CMK (cell line): ENCODE measurements at regions not wholly inside any gene's neighbourhood (a gene's known extent, or its start where the extent isn't known, plus 50 kb on each side); places are given as distances from the start of the nearest gene placed in this dataset.
"Not testable (repeated sequence)": the region's sequence is repeated elsewhere in the genome, so short reads cannot be mapped to it uniquely, and the experiment has no call there.

Experiments
- DNase-seq: peaks from one replicate; pipeline ENCODE4 v3.0.0-alpha.2; 2010; ENCODE audit warnings: low read depth

DNA sequence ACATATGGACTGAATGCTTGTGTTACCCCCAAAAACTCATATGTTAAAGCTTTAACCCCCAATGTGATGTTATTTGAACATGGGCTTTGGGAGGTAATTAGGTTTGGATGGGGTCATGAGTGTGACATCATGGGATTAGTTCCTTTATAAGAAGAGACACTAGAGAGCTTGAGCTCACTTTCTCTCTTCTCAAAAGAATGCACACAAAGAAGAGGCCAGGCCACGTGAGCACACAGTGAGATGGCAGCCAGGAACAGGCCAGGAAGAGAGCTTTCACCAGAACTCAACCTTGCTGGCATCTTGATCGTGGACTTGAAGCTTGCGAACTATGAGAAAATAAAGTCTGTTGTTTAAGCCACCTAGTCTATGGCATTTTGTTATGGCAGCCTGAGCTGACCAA, 360.6 kb downstream of the NR2F1-AS1 start:
- DNase-seq = no peak

GRCh38 chr5:93219641-93220145, 361.3 kb downstream of the NR2F1-AS1 start:
- no peak for DNase-seq

DNA sequence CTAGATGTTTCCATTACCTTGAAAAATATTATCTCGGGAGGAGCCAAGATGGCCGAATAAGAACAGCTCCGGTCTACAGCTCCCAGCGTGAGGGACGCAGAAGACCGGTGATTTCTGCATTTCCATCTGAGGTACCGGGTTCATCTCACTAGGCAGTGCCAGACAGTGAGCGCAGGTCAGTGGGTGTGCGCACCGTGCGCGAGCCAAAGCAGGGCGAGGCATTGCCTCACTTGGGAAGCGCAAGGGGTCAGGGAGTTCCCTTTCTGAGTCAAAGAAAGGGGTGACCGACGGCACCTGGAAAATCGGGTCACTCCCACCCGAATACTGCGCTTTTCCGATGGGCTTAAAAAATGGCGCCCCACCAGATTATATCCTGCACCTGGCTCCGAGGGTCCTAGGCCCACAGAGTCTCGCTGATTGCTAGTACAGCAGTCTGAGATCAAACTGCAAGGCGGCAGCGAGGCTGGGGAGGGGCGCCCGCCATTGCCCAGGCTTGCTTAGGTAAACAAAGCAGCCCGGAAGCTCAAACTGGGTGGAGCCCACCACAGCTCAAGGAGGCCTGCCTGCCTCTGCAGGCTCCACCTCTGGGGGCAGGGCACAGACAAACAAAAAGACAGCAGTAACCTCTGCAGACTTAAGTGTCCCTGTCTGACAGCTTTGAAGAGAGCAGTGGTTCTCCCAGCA, 367.8 kb downstream of the NR2F1-AS1 start:
- not testable (repeated sequence) for DNase-seq

GRCh38 chr5:93209476-93209875, 371.5 kb downstream of the NR2F1-AS1 start:
- DNase-seq = no peak

- no peak for DNase-seq
Measured at GRCh38 chr5:93208141-93208751, 372.8 kb downstream of the NR2F1-AS1 start.

GRCh38 chr5:93206203-93206602, 374.8 kb downstream of the NR2F1-AS1 start:
- DNase-seq = no peak

DNA sequence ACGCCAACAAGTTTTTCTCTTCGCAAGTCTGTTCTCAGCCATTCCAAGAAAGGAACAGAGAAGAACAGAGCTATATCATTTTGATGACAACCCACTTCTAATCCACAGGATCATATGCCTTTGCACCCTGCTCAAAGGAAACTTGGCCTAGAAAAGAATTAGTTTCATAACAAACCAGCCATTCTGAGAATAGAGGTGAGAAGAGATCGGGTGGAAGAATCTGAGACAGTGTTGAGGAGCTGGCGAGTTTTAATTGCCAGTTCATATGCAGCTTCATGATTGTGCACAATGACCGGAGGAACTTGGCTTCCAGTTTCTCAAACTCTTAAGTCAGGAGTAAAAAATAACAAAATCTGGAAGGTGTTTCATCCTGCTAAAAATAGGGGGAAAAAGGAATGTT, 380.0 kb downstream of the NR2F1-AS1 start:
- DNase-seq = no peak

- no peak for DNase-seq
Measured at GRCh38 chr5:93196986-93197385, 384.0 kb downstream of the NR2F1-AS1 start.

DNA sequence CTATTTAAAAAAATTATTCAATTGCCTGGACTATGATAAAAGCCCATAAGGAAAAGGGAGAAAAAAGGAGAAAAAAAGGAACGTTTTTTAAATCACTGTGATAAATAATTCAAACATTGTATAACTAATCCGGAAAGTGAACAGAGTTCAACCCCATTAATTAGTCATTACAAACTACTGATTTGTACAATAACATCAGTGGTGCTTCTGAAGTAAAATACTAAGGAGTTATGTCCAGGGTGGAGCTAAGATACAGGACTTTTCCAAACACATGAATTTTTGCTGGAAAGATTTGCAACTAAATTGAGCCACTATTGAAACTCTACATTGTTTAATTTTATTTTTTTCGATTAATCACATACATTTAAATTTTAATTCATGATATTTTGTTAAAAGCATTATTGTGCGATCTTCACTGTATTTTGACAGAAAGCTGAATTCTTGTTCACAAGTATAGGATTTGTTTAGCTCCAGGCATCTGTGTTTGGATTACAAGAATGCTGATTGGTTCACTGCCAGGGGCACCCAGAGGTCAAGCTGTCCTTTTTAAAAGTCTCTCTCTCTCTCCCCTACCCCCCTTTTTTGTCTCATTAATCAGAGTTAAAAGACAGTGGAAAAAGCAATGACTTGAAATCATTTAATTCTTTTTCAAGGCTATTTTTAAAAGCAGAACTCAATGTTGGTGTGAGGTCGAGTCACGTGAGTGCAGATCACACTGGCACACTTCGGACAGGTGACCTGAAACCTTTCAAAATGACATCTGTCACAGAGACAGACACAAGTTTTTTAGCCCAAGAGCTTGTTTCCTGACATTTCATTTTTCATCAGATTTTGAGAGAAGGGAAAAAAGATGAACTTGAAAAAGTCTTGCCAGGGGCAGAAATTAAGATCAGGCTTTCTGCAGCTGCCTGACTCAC, 387.3 kb downstream of the NR2F1-AS1 start:
- DNase-seq = no peak

GRCh38 chr5:93192683-93193082, 388.3 kb downstream of the NR2F1-AS1 start:
- no peak for DNase-seq

- no peak for DNase-seq
Measured at GRCh38 chr5:93192087-93192486, 388.9 kb downstream of the NR2F1-AS1 start.

DNA sequence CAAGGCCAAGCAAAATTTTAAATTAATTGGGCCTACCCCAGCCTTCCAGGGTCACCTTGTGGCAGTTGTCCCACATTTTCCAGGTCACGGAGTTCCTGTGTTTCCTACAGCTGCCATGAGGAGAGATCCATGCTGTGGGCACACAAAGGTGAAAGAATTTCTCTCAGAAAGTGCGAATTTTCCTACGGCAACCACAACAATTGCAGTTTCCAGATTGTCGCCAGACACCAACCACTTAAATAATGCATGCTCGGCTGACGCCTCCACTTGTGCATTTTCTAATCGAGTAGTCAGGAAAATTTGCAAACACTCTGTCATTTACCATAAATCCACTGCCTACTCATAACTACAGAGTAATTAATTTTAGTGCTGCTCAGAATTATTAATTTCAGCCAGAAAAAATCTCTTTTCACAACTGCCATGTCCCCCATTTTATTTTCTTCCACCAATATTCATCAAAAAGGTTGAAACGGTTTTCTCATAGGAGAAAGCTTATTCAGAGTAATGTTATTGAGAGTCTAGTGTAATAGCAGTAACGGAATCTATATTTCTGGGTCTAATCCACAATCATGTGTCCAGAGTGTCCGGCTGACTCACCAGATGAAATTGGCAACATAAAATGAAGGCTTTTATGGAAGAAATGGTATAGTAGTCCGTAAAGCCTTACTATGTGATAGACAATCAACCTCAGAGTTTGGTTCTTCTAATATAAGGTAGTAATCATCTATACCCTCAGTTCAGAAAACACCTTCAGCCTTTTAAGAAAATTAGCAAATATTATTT, 389.8 kb downstream of the NR2F1-AS1 start:
- no peak for DNase-seq

- DNase-seq = no peak
Measured at GRCh38 chr5:93189707-93190120, 391.3 kb downstream of the NR2F1-AS1 start.

GRCh38 chr5:93188876-93189485, 392.0 kb downstream of the NR2F1-AS1 start:
- DNase-seq = no peak

DNA sequence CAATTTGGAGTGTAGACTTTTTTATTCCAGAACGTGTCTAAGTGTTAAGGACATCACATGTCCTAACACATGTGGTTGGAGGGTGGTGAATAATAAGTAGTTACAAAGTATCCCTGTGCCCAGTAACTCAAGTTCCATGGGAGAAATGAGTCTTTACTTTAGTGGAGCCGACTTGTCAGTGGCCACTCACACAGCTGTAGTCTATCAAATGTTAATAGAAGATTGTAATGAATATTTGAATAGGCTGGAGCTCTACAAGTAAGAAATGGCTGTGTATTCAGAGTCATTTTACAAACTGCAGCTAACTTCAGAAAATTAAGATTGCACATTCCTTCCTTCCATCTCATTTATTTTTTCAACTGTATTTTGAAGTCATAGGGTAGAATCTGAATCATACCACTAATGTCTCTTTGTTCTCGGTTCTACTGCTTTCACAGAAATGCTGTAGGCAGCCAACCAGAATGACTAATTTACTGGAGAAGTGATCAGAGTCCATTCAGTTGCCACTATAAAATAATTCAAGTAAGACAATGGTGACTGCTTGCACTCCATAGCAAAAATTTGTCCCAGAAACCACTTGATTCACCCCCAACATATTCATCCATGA, 394.8 kb downstream of the NR2F1-AS1 start:
- DNase-seq = no peak

- no peak for DNase-seq
Measured at GRCh38 chr5:93184041-93184440, 397.0 kb downstream of the NR2F1-AS1 start.

DNA sequence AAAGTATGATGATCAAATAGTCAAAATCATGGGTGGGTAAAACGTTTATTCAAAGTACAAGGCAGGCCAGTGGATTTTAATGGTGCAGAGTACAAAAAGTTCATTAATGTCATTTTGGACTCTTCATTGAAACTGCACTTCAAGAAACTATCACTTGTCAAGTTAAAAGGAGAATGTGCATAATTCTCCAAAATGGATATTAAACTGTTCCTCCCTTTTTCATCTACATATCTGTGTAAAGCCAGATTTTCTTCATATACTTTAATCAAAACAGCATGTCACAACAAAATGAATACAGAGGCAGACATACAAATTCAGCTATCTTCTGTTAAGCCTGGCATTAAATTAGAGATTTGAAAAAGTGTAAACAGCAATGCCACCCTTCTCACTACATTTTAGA, 401.6 kb downstream of the NR2F1-AS1 start:
- no peak for DNase-seq

GRCh38 chr5:93174930-93175329, 406.1 kb downstream of the NR2F1-AS1 start:
- DNase-seq = no peak

DNA sequence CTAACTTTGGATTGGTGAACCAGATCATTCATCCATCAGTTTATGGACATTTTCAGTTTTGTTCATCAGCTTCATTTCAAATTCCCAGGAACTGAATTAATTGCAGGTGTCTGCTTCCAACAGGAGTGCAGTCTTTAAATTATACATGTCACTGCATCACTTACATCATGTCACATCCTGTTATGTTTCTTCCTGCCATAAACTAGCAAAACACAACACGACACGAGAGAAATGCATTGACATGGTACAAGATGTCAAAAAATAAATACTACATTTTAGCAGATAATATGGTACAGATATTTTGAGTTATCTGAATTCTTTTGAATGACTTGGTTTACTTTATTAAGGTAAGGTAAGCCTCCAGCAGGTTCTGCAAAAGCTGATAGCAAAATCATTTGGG, 415.5 kb downstream of the NR2F1-AS1 start:
- no peak for DNase-seq

DNA sequence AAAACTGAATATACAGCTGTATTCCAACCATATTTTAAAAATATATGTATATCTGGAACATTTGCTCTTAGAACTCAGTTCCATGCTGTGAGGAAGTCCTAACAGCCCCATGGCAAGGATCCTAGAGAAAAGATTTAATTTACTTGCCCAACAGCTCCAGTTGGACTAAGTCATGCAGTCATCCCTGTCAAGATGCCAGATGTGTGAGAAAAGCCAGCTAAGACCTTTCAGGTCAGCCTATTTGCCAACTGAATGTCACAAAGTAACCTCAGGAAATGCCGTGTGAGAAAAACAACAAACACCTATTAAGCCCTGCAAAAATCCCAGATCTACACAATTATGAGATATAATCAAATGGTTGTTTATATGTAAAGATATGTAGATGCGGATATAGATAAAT, 416.3 kb downstream of the NR2F1-AS1 start:
- DNase-seq = no peak
